Neural progenitor cell (in vitro differentiated cells): ENCODE measurements at regions not wholly inside any gene's neighbourhood (a gene's known extent, or its start where the extent isn't known, plus 50 kb on each side); places are given as distances from the start of the nearest gene placed in this dataset.
A peak's percentile ranks its signal among the peaks of the same experiment; 100 is the strongest.

Experiments
- DNase-seq: peaks from one replicate; pipeline ENCODE4 v3.0.0-alpha.2; 2016; ENCODE audit warnings: low spot score
- H2AFZ ChIP-seq: fragments of 200-600 bp; sonication (generic); replicated peaks from 2 replicates; pipeline ENCODE4 v1.6.1; 2016; ENCODE audit warnings: antibody characterized with exemption
- H3F3A ChIP-seq: fragments of 200-600 bp; sonication (generic); 2 replicates; pipeline ENCODE4 v1.6.1; 2016; ENCODE audit warnings: antibody characterized with exemption, low read depth
- H3K27ac ChIP-seq: fragments of 200-600 bp; sonication (generic); 2 replicates; pipeline ENCODE4 v1.5.1; 2016; ENCODE audit warnings: mild to moderate bottlenecking
- H3K27me3 ChIP-seq: fragments of 200-600 bp; sonication (generic); 2 replicates; pipeline ENCODE4 v1.6.1; 2016; ENCODE audit warnings: mild to moderate bottlenecking, moderate library complexity
- H3K36me3 ChIP-seq: fragments of 200-600 bp; sonication (generic); 2 replicates; pipeline ENCODE4 v1.5.1; 2016
- H3K4me1 ChIP-seq: fragments of 200-600 bp; sonication (generic); 2 replicates; pipeline ENCODE4 v1.6.1; 2016; ENCODE audit warnings: mixed run types
- H3K4me2 ChIP-seq: fragments of 200-600 bp; sonication (generic); 2 replicates; pipeline ENCODE4 v1.6.1; 2016
- H3K4me3 ChIP-seq: fragments of 200-600 bp; sonication (generic); 2 replicates; pipeline ENCODE4 v1.5.1; 2016
- H3K79me2 ChIP-seq: fragments of 200-600 bp; sonication (generic); 2 replicates; pipeline ENCODE4 v1.6.1; 2016; ENCODE audit warnings: low read depth
- H3K9ac ChIP-seq: fragments of 200-600 bp; sonication (generic); 2 replicates; pipeline ENCODE4 v1.6.1; 2016
- H3K9me3 ChIP-seq: fragments of 200-600 bp; sonication (generic); 2 replicates; pipeline ENCODE4 v1.5.1; 2016; ENCODE audit warnings: low read depth
- H4K20me1 ChIP-seq: fragments of 200-600 bp; sonication (generic); 2 replicates; pipeline ENCODE4 v1.6.1; 2016; ENCODE audit warnings: low read depth
- H3K27ac Mint-ChIP-seq: 3 replicates; pipeline ENCODE4 v1.8.0; 2021; ENCODE audit warnings: mixed read lengths
- H3K27me3 Mint-ChIP-seq: 2 replicates; pipeline ENCODE4 v1.8.0; 2022; ENCODE audit warnings: low read depth, mild to moderate bottlenecking, inconsistent platforms, moderate library complexity, mixed read lengths; ENCODE audit not compliant: insufficient read depth
- H3K36me3 Mint-ChIP-seq: 3 replicates; pipeline ENCODE4 v1.8.0; 2021; ENCODE audit warnings: mixed read lengths
- H3K4me1 Mint-ChIP-seq: 3 replicates; pipeline ENCODE4 v1.8.0; 2021; ENCODE audit warnings: mixed read lengths
- H3K4me3 Mint-ChIP-seq: 3 replicates; pipeline ENCODE4 v1.8.0; 2021; ENCODE audit warnings: mild to moderate bottlenecking, moderate library complexity, mixed read lengths
- H3K9me3 Mint-ChIP-seq: 3 replicates; pipeline ENCODE4 v1.8.0; 2020; ENCODE audit warnings: mixed read lengths
- EZH2 ChIP-seq: fragments of 200-600 bp; sonication (generic); IDR thresholded peaks from 2 replicates; pipeline ENCODE4 v1.6.1; 2017; ENCODE audit warnings: antibody characterized with exemption, mild to moderate bottlenecking, moderate library complexity
- EZH2phosphoT487 ChIP-seq: fragments of 200-600 bp; sonication (generic); IDR thresholded peaks from 2 replicates; pipeline ENCODE4 v1.6.1; 2017; ENCODE audit warnings: antibody characterized with exemption
- TF ChIP-seq, protein P1 (sequence below): fragments of 200-600 bp; sonication (generic); IDR thresholded peaks from 2 replicates; pipeline ENCODE4 v1.5.1; 2017; ENCODE audit warnings: antibody characterized with exemption, mild to moderate bottlenecking

DNA sequence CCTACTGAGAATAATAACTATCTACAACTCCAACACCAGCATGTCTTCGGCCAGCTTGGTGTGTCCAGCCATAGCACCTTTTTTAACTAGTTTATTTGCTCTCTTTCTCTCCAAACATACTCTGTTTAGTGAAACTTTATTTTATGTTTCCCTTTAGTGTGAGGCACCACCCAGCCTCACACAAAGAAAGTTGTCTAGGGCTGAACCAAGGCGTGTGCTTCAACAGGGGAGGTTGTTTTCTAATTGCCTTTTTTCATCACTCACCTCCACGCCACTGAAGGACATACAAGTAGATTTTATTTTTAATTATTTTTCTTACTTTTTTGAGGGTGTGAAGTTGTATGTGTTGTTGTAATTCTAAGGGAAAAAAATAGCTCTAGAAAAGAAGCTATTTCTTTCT is 125.6 kb upstream of the MARCKS start:
- no peaks in the 10 kb centered on the region for H3K9me3 Mint-ChIP-seq
- Histone ChIP-seq H3K79me2 (no peaks in the 10 kb centered on the region), H3K9ac (no peak overlapping the region), H3K36me3 (no peaks in the 10 kb centered on the region), H4K20me1 (no peaks in the 10 kb centered on the region), H2AFZ (no peak overlapping the region), H3F3A (peaks cover 13% of the 10 kb centered on the region), H3K27ac (no peak overlapping the region), H3K4me2 (no peak overlapping the region), H3K27me3 (no peaks in the 10 kb centered on the region), H3K9me3 (no peaks in the 10 kb centered on the region), H3K4me3 (no peak overlapping the region), H3K4me1 (peaks cover 15% of the 10 kb centered on the region)
- no peaks in the 10 kb centered on the region for H3K27me3 Mint-ChIP-seq
- H3K4me1 Mint-ChIP-seq, result peaks cover 35% of the 10 kb centered on the region
- H3K4me3 Mint-ChIP-seq, result no peak overlapping the region
- no peaks in the 10 kb centered on the region for H3K36me3 Mint-ChIP-seq
- no peak for TF ChIP-seq EZH2
- TF ChIP-seq, protein P1, sequence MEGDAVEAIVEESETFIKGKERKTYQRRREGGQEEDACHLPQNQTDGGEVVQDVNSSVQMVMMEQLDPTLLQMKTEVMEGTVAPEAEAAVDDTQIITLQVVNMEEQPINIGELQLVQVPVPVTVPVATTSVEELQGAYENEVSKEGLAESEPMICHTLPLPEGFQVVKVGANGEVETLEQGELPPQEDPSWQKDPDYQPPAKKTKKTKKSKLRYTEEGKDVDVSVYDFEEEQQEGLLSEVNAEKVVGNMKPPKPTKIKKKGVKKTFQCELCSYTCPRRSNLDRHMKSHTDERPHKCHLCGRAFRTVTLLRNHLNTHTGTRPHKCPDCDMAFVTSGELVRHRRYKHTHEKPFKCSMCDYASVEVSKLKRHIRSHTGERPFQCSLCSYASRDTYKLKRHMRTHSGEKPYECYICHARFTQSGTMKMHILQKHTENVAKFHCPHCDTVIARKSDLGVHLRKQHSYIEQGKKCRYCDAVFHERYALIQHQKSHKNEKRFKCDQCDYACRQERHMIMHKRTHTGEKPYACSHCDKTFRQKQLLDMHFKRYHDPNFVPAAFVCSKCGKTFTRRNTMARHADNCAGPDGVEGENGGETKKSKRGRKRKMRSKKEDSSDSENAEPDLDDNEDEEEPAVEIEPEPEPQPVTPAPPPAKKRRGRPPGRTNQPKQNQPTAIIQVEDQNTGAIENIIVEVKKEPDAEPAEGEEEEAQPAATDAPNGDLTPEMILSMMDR, result no peak
- no peak for TF ChIP-seq EZH2phosphoT487
- no peak for DNase-seq
- peak overlapping the region; percentile 95 for H3K27ac Mint-ChIP-seq

DNA sequence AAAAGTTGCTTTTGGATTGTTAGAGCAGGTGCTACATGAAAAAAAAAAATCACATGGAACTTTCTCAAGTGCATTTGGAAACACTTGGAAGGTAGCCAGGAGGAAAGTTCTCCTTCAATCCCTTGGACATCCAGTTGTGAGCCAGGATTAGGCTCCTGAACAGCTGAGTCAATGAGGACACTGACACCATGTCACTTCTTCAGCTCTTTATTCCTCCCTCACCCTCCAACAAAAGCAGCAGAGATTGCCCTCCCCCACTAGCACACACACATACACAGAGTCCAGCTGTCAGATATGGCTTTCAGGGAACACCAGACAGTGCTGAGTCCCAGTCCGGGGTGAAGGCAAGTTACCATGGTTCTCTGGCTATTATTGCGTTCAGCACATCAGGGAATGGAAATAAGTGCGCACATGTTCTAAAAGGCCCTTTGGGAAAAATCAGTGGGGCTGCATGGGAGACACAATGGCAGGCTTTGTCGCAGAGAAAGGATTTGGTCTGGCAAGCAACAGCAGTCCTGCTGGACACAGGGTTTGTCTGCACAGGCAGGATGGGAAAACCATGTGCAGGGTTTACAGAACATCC is 124.7 kb upstream of the MARCKS start:
- Mint-ChIP-seq H3K4me1 (peaks cover 34% of the 10 kb centered on the region), H3K9me3 (peaks cover under 1% of the 10 kb centered on the region), H3K4me3 (peak overlapping the region; percentile 76), H3K27ac (peak overlapping the region; percentile 75), H3K27me3 (no peaks in the 10 kb centered on the region), H3K36me3 (no peaks in the 10 kb centered on the region)
- Histone ChIP-seq H3K36me3 (no peaks in the 10 kb centered on the region), H3K4me2 (peak overlapping the region; percentile 56), H3F3A (peaks cover 13% of the 10 kb centered on the region), H3K27ac (peak overlapping the region; percentile 26), H3K9ac (no peak overlapping the region), H4K20me1 (no peaks in the 10 kb centered on the region), H3K27me3 (no peaks in the 10 kb centered on the region), H3K4me1 (peaks cover 15% of the 10 kb centered on the region), H3K4me3 (peak overlapping the region; percentile 5), H2AFZ (peak overlapping the region; percentile 17), H3K9me3 (no peaks in the 10 kb centered on the region), H3K79me2 (no peaks in the 10 kb centered on the region)
- peak; percentile 80 for DNase-seq
- TF ChIP-seq, protein P1, result peak; percentile 45
- no peak for TF ChIP-seq EZH2

DNA sequence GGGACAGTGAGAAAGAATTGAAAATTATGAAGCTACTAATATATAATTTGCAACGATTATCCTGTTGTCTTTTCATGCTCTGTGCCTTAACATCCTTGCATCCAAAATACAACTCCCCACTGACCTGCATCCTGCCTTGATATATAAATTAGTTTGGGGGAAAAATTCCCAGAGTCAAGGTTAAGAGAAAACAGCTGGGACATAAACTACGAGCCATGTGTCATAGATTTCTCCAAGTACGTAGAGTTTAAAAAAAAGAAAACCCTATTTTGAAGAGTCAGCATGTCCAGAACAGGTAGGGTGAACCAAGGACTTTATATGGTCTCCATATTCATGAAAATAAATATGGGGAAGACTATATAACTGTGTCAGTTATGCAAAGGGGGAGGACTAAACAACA is 123.8 kb upstream of the MARCKS start:
- H3K9ac ChIP-seq, result no peak overlapping the region
- peaks cover 13% of the 10 kb centered on the region for H3F3A ChIP-seq
- no peaks in the 10 kb centered on the region for H3K9me3 ChIP-seq
- DNase-seq, result no peak
- Mint-ChIP-seq H3K27me3 (no peaks in the 10 kb centered on the region), H3K4me1 (peaks cover 34% of the 10 kb centered on the region), H3K4me3 (no peak overlapping the region), H3K36me3 (no peaks in the 10 kb centered on the region), H3K9me3 (peaks cover 3% of the 10 kb centered on the region), H3K27ac (peak overlapping the region; percentile 62)
- H3K4me3 ChIP-seq, result no peak overlapping the region
- no peak for TF ChIP-seq EZH2phosphoT487
- no peak overlapping the region for H2AFZ ChIP-seq
- H3K36me3 ChIP-seq, result no peaks in the 10 kb centered on the region
- no peaks in the 10 kb centered on the region for H3K79me2 ChIP-seq
- H3K4me2 ChIP-seq, result no peak overlapping the region
- H3K27me3 ChIP-seq, result no peaks in the 10 kb centered on the region
- H3K27ac ChIP-seq, result no peak overlapping the region
- no peaks in the 10 kb centered on the region for H4K20me1 ChIP-seq
- H3K4me1 ChIP-seq, result peaks cover 15% of the 10 kb centered on the region

DNA sequence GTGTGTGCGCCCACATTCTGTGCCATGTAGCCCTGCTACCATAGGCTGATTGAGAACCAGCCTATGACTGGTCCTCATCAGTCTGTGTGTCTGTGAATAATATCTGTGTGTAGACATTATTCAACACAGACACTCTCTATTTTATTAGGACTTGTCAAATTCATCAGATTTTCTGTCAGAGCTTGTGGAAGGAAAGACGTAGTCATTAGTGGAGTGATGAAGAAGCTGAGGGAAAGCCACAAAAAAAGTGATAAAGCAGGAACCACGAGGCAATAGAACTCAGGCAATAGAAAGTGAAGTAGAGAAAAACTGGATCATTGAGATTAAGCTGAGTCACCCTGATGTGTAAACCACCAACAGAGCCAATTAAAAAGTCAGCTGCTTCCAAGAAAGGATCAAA is 122.2 kb upstream of the MARCKS start:
- Mint-ChIP-seq H3K4me3 (no peak overlapping the region), H3K9me3 (peaks cover 3% of the 10 kb centered on the region), H3K36me3 (no peaks in the 10 kb centered on the region), H3K4me1 (peaks cover 34% of the 10 kb centered on the region), H3K27ac (peak overlapping the region; percentile 20), H3K27me3 (no peaks in the 10 kb centered on the region)
- H3K4me1 ChIP-seq, result peaks cover 15% of the 10 kb centered on the region
- no peaks in the 10 kb centered on the region for H3K36me3 ChIP-seq
- H3K4me3 ChIP-seq, result no peak overlapping the region
- no peaks in the 10 kb centered on the region for H4K20me1 ChIP-seq
- no peaks in the 10 kb centered on the region for H3K9me3 ChIP-seq
- H2AFZ ChIP-seq, result no peak overlapping the region
- H3K4me2 ChIP-seq, result no peak overlapping the region
- no peaks in the 10 kb centered on the region for H3K27me3 ChIP-seq
- H3K9ac ChIP-seq, result no peak overlapping the region
- peaks cover 13% of the 10 kb centered on the region for H3F3A ChIP-seq
- H3K27ac ChIP-seq, result no peak overlapping the region
- H3K79me2 ChIP-seq, result no peaks in the 10 kb centered on the region
- TF ChIP-seq EZH2, result no peak
- TF ChIP-seq, protein P1, result no peak
- no peak for TF ChIP-seq EZH2phosphoT487
- DNase-seq, result no peak
